Smooth muscle cell (in vitro differentiated cells): ENCODE measurements at regions not wholly inside any gene's neighbourhood (a gene's known extent, or its start where the extent isn't known, plus 50 kb on each side); places are given as distances from the start of the nearest gene placed in this dataset.

ENCODE experiments used
- DNase-seq: peaks from one replicate; lab custom pipeline; 2025; ENCODE audit not compliant: unreplicated experiment; lab: John Stamatoyannopoulos, UW
- H2AFZ ChIP-seq: fragments of 200-600 bp; sonication (generic); 2 replicates; pipeline ENCODE4 v1.6.0; 2016; ENCODE audit warnings: antibody characterized with exemption, low read depth, mild to moderate bottlenecking
- H3F3A ChIP-seq: fragments of 200-600 bp; sonication (generic); 2 replicates; pipeline ENCODE4 v1.6.0; 2017; ENCODE audit warnings: antibody characterized with exemption, low read depth
- H3K27ac ChIP-seq: fragments of 200-600 bp; sonication (generic); 2 replicates; pipeline ENCODE4 v1.5.1; 2016; ENCODE audit warnings: low read depth, mild to moderate bottlenecking
- H3K27me3 ChIP-seq: fragments of 200-600 bp; sonication (generic); 2 replicates; pipeline ENCODE4 v1.6.1; 2016; ENCODE audit warnings: low read depth, mild to moderate bottlenecking
- H3K36me3 ChIP-seq: fragments of 200-600 bp; sonication (generic); 2 replicates; pipeline ENCODE4 v1.5.1; 2016; ENCODE audit warnings: low read depth
- H3K4me1 ChIP-seq: fragments of 200-600 bp; sonication (generic); 2 replicates; pipeline ENCODE4 v1.5.1; 2016; ENCODE audit warnings: low read depth
- H3K4me2 ChIP-seq: fragments of 200-600 bp; sonication (generic); 2 replicates; pipeline ENCODE4 v1.6.0; 2016; ENCODE audit warnings: mild to moderate bottlenecking
- H3K4me3 ChIP-seq: fragments of 200-600 bp; sonication (generic); 2 replicates; pipeline ENCODE4 v1.5.1; 2016; ENCODE audit warnings: mild to moderate bottlenecking
- H3K79me2 ChIP-seq: fragments of 200-600 bp; sonication (generic); 2 replicates; pipeline ENCODE4 v1.6.0; 2016; ENCODE audit warnings: low read depth, mild to moderate bottlenecking
- H3K9ac ChIP-seq: fragments of 200-600 bp; sonication (generic); 2 replicates; pipeline ENCODE4 v1.6.0; 2016; ENCODE audit warnings: low read depth
- H3K9me3 ChIP-seq: fragments of 200-600 bp; sonication (generic); replicated peaks from 2 replicates; pipeline ENCODE4 v1.5.1; 2016; ENCODE audit warnings: low read depth
- H4K20me1 ChIP-seq: fragments of 200-600 bp; sonication (generic); 2 replicates; pipeline ENCODE4 v1.6.0; 2016; ENCODE audit warnings: low read depth
- CTCF ChIP-seq: fragments of 200-600 bp; sonication (generic); IDR thresholded peaks from 2 replicates; pipeline ENCODE4 v1.5.1; 2017; ENCODE audit warnings: borderline replicate concordance, mild to moderate bottlenecking, antibody characterized with exemption; ENCODE audit not compliant: insufficient read depth, poor library complexity, severe bottlenecking
- whole genome bisulfite sequencing: methylation state at CpG from one replicate; pipeline ENCODE4 v1.1.7; 2016; ENCODE audit warnings: low lambda C conversion rate; 5-methylcytosine and 5-hydroxymethylcytosine counted together

GRCh38 chr11:128045094-128045725 is 542.1 kb downstream of the ETS1 start:
- no peak overlapping the region for H3K4me2 ChIP-seq
- no peak for TF ChIP-seq CTCF
- 53% methylated on average over 4 of the region's 4 CpGs for WGBS
- no peak for DNase-seq
- no peaks in the 10 kb centered on the region for H3F3A ChIP-seq
- H3K4me3 ChIP-seq = no peak overlapping the region
- H2AFZ ChIP-seq = no peak overlapping the region
- H3K9ac ChIP-seq = no peak overlapping the region
- no peaks in the 10 kb centered on the region for H3K9me3 ChIP-seq
- H3K27me3 ChIP-seq = no peaks in the 10 kb centered on the region
- H3K36me3 ChIP-seq = no peaks in the 10 kb centered on the region
- no peaks in the 10 kb centered on the region for H3K4me1 ChIP-seq
- H4K20me1 ChIP-seq = no peaks in the 10 kb centered on the region
- H3K27ac ChIP-seq = no peak overlapping the region
- no peaks in the 10 kb centered on the region for H3K79me2 ChIP-seq

- no peak overlapping the region for H3K27ac ChIP-seq
- H3K27me3 ChIP-seq = no peaks in the 10 kb centered on the region
- TF ChIP-seq CTCF = no peak
- WGBS = 48% methylated on average over 3 of the region's 3 CpGs
- H2AFZ ChIP-seq = no peak overlapping the region
- no peak overlapping the region for H3K4me2 ChIP-seq
- no peaks in the 10 kb centered on the region for H4K20me1 ChIP-seq
- H3K4me3 ChIP-seq = no peak overlapping the region
- no peaks in the 10 kb centered on the region for H3K79me2 ChIP-seq
- no peaks in the 10 kb centered on the region for H3K36me3 ChIP-seq
- DNase-seq = no peak
- H3K4me1 ChIP-seq = no peaks in the 10 kb centered on the region
- H3K9me3 ChIP-seq = no peaks in the 10 kb centered on the region
- no peaks in the 10 kb centered on the region for H3F3A ChIP-seq
- H3K9ac ChIP-seq = no peak overlapping the region
Observed at GRCh38 chr11:128042290-128042751, 545.0 kb downstream of the ETS1 start.

GRCh38 chr11:128040603-128041002 is 546.8 kb downstream of the ETS1 start:
- no peak for DNase-seq
- no peak overlapping the region for H3K4me2 ChIP-seq
- WGBS = 80% methylated on average over 3 of the region's 3 CpGs
- H4K20me1 ChIP-seq = no peaks in the 10 kb centered on the region
- no peaks in the 10 kb centered on the region for H3K79me2 ChIP-seq
- H3K4me3 ChIP-seq = no peak overlapping the region
- no peaks in the 10 kb centered on the region for H3F3A ChIP-seq
- H3K9me3 ChIP-seq = no peaks in the 10 kb centered on the region
- no peaks in the 10 kb centered on the region for H3K27me3 ChIP-seq
- no peak overlapping the region for H3K9ac ChIP-seq
- no peak overlapping the region for H3K27ac ChIP-seq
- no peak overlapping the region for H2AFZ ChIP-seq
- no peaks in the 10 kb centered on the region for H3K4me1 ChIP-seq
- TF ChIP-seq CTCF = no peak
- no peaks in the 10 kb centered on the region for H3K36me3 ChIP-seq
